ENCODE measurements at regions not wholly inside any gene's neighbourhood (a gene's known extent, or its start where the extent isn't known, plus 50 kb on each side); places are given as distances from the start of the nearest gene placed in this dataset.

DNA sequence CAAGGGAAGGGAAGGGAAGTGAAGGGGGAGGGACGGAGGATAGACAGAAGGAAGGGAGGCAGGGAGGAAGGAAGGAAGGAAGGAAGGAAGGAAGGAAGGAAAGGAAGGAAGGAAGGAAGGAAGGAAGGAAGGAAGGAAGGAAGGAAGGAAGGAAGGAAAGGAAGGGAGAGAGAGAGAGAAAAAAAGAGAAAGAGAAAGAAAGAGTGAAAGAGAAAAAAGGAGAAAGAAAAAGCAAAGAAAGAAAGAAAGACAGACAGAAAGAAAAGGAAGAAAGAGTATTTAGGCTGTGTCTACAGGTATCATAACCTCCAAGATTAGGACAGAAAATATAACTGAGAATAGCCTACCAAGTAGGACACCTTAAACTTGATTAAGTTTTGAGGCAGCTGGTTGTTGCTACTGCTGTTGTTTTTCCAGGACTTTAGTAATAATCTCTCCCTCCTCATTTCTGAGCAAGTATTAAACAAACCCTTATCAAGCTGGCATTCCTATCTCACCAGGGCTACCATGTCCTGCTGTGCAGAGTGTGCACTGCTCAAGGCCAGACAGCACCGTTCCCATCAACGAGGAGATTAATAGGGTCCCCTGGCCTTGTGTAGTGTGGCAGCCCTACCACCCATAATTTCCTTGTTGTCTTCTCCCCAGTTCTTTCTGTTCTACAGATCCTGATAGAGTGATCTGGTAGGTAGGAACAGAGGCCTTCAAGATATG lies 90.5 kb upstream of the FHL2 start:
- Mint-ChIP-seq H3K4me1 (no peaks in the 10 kb centered on the region), H3K4me3 (no peak overlapping the region), H3K27ac (no peak overlapping the region), H3K27me3 (ENCODE audit: low read depth) (no peaks in the 10 kb centered on the region; the same call in 1 of the 2 replicates), H3K36me3 (no peaks in the 10 kb centered on the region; the same call in 1 of the 2 replicates), H3K9me3 (peaks cover 24% of the 10 kb centered on the region)
- no peak for ATAC-seq
- CTCF ChIA-PET = no interaction called here
- TF ChIP-seq, protein P1, sequence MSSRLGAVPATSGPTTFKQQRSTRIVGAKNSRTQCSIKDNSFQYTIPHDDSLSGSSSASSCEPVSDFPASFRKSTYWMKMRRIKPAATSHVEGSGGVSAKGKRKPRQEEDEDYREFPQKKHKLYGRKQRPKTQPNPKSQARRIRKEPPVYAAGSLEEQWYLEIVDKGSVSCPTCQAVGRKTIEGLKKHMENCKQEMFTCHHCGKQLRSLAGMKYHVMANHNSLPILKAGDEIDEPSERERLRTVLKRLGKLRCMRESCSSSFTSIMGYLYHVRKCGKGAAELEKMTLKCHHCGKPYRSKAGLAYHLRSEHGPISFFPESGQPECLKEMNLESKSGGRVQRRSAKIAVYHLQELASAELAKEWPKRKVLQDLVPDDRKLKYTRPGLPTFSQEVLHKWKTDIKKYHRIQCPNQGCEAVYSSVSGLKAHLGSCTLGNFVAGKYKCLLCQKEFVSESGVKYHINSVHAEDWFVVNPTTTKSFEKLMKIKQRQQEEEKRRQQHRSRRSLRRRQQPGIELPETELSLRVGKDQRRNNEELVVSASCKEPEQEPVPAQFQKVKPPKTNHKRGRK (CRISPR knock-in tag; IDR thresholded peaks at IDR 0.05; ENCODE audit: borderline replicate concordance) = peak; percentile 46; the same call in 1 of the 2 replicates
- TF ChIP-seq ESRRA (CRISPR knock-in tag; IDR thresholded peaks at IDR 0.05; ENCODE audit: borderline replicate concordance) = no peak
- POLR2A ChIA-PET = no interaction called here
- no peak for DNase-seq (ENCODE audit: low spot score)

DNA sequence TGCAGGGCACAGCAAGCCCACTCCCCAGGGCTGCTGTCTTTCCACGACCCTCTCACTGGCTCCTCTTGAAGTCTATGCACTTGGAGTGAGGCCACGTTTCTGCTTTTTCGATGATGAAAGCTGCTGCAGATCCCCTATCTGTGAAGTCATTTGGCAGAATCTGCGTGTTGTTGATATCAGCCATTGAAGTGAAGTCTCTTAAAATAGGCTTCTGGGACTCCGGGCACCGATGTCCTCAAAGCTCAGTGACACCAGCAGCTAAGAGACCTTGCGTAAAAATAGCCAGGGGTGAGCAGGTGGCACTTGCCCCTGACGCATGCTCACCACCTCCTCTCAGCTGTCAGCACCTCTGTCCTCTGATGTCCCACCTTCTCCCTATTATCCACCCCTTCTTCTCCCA lies 89.4 kb upstream of the FHL2 start:
- CTCF ChIA-PET = interaction anchor here (1.1 kb wide), 1 partner anchor 33 kb away, joined by 4 read pairs; no protein-coding TSS in a partner anchor
- H3K27ac Mint-ChIP-seq = no peak overlapping the region
- H3K36me3 Mint-ChIP-seq = no peaks in the 10 kb centered on the region; the same call in 1 of the 2 replicates
- DNase-seq (ENCODE audit: low spot score) (no peak), ATAC-seq (no peak)
- no peaks in the 10 kb centered on the region for H3K4me1 Mint-ChIP-seq
- H3K27me3 Mint-ChIP-seq (ENCODE audit: low read depth) = no peaks in the 10 kb centered on the region; the same call in 1 of the 2 replicates
- H3K4me3 Mint-ChIP-seq = no peak overlapping the region
- POLR2A ChIA-PET = no interaction called here
- TF ChIP-seq TP53 (CRISPR knock-in tag; IDR thresholded peaks at IDR 0.05) = no peak
- no peak for TF ChIP-seq TCF7 (CRISPR knock-in tag; IDR thresholded peaks at IDR 0.05; ENCODE audit: low read depth)
- no peak for TF ChIP-seq ZNF263 (CRISPR knock-in tag; IDR thresholded peaks at IDR 0.05; ENCODE audit: low read depth)
- TF ChIP-seq, protein P2, sequence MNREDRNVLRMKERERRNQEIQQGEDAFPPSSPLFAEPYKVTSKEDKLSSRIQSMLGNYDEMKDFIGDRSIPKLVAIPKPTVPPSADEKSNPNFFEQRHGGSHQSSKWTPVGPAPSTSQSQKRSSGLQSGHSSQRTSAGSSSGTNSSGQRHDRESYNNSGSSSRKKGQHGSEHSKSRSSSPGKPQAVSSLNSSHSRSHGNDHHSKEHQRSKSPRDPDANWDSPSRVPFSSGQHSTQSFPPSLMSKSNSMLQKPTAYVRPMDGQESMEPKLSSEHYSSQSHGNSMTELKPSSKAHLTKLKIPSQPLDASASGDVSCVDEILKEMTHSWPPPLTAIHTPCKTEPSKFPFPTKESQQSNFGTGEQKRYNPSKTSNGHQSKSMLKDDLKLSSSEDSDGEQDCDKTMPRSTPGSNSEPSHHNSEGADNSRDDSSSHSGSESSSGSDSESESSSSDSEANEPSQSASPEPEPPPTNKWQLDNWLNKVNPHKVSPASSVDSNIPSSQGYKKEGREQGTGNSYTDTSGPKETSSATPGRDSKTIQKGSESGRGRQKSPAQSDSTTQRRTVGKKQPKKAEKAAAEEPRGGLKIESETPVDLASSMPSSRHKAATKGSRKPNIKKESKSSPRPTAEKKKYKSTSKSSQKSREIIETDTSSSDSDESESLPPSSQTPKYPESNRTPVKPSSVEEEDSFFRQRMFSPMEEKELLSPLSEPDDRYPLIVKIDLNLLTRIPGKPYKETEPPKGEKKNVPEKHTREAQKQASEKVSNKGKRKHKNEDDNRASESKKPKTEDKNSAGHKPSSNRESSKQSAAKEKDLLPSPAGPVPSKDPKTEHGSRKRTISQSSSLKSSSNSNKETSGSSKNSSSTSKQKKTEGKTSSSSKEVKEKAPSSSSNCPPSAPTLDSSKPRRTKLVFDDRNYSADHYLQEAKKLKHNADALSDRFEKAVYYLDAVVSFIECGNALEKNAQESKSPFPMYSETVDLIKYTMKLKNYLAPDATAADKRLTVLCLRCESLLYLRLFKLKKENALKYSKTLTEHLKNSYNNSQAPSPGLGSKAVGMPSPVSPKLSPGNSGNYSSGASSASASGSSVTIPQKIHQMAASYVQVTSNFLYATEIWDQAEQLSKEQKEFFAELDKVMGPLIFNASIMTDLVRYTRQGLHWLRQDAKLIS (CRISPR knock-in tag; IDR thresholded peaks at IDR 0.05; ENCODE audit: borderline replicate concordance) = no peak
- TF ChIP-seq ELF4 (CRISPR knock-in tag; IDR thresholded peaks at IDR 0.05; ENCODE audit: low read depth) = no peak
- TF ChIP-seq, protein P3, sequence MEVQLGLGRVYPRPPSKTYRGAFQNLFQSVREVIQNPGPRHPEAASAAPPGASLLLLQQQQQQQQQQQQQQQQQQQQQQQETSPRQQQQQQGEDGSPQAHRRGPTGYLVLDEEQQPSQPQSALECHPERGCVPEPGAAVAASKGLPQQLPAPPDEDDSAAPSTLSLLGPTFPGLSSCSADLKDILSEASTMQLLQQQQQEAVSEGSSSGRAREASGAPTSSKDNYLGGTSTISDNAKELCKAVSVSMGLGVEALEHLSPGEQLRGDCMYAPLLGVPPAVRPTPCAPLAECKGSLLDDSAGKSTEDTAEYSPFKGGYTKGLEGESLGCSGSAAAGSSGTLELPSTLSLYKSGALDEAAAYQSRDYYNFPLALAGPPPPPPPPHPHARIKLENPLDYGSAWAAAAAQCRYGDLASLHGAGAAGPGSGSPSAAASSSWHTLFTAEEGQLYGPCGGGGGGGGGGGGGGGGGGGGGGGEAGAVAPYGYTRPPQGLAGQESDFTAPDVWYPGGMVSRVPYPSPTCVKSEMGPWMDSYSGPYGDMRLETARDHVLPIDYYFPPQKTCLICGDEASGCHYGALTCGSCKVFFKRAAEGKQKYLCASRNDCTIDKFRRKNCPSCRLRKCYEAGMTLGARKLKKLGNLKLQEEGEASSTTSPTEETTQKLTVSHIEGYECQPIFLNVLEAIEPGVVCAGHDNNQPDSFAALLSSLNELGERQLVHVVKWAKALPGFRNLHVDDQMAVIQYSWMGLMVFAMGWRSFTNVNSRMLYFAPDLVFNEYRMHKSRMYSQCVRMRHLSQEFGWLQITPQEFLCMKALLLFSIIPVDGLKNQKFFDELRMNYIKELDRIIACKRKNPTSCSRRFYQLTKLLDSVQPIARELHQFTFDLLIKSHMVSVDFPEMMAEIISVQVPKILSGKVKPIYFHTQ (CRISPR knock-in tag; IDR thresholded peaks at IDR 0.05) = no peak
- no peak for TF ChIP-seq NR2C2 (CRISPR knock-in tag; IDR thresholded peaks at IDR 0.05)
- TF ChIP-seq CREM (CRISPR knock-in tag; IDR thresholded peaks at IDR 0.05) = no peak
- no peak for TF ChIP-seq MXD4 (CRISPR knock-in tag; IDR thresholded peaks at IDR 0.05; ENCODE audit: borderline replicate concordance)
- TF ChIP-seq HMGA2 (CRISPR knock-in tag; IDR thresholded peaks at IDR 0.05) = no peak
- no peak for TF ChIP-seq NR3C1 (CRISPR knock-in tag; conservative IDR thresholded peaks at IDR 0.05; ENCODE audit: low read depth)
- TF ChIP-seq PRRX2 (CRISPR knock-in tag; IDR thresholded peaks at IDR 0.05) = no peak
- TF ChIP-seq GRHL2 (CRISPR knock-in tag; IDR thresholded peaks at IDR 0.05; ENCODE audit: insufficient replicate concordance, severe bottlenecking) = no peak
- TF ChIP-seq NFE2L1 (CRISPR knock-in tag; IDR thresholded peaks at IDR 0.05) = no peak
- TF ChIP-seq SMAD4 (CRISPR knock-in tag; IDR thresholded peaks at IDR 0.05) = no peak
- TF ChIP-seq ZBTB21 (CRISPR knock-in tag; IDR thresholded peaks at IDR 0.05; ENCODE audit: borderline replicate concordance) = no peak
- TF ChIP-seq ZNF416 (CRISPR knock-in tag; IDR thresholded peaks at IDR 0.05) = no peak
- H3K9me3 Mint-ChIP-seq = peaks cover 18% of the 10 kb centered on the region

All from WTC11 (cell line).